Esophagus muscularis mucosa (tissue), 3 donors: ENCODE measurements at regions not wholly inside any gene's neighbourhood (a gene's known extent, or its start where the extent isn't known, plus 50 kb on each side); places are given as distances from the start of the nearest gene placed in this dataset.

Experiments
- CTCF ChIP-seq, 3 experiments: fragments of 200-600 bp in 2 of 3; fragments of 450-650 bp in 1 of 3; sonication (generic) in 2 of 3; IDR thresholded peaks; one replicate each; pipeline ENCODE4 v1.5.1; 2017 to 2019; ENCODE audit warnings: antibody characterized with exemption in 3 of 3, mild to moderate bottlenecking in 2 of 3, moderate library complexity in 1 of 3
- POLR2A ChIP-seq: fragments of 450-650 bp; IDR thresholded peaks from one replicate; pipeline ENCODE4 v1.6.1; 2017; ENCODE audit warnings: antibody characterized with exemption, moderate library complexity, mild to moderate bottlenecking, low read depth

- TF ChIP-seq CTCF (IDR thresholded peaks at IDR 0.05) (no peak), POLR2A (no peak)
These were observed 75.6 kb downstream of the AKR1C4 start for GRCh38 chr10:5272065-5272803.
